ENCODE measurements at regions not wholly inside any gene's neighbourhood (a gene's known extent, or its start where the extent isn't known, plus 50 kb on each side); places are given as distances from the start of the nearest gene placed in this dataset.

- TF ChIP-seq, protein P1, sequence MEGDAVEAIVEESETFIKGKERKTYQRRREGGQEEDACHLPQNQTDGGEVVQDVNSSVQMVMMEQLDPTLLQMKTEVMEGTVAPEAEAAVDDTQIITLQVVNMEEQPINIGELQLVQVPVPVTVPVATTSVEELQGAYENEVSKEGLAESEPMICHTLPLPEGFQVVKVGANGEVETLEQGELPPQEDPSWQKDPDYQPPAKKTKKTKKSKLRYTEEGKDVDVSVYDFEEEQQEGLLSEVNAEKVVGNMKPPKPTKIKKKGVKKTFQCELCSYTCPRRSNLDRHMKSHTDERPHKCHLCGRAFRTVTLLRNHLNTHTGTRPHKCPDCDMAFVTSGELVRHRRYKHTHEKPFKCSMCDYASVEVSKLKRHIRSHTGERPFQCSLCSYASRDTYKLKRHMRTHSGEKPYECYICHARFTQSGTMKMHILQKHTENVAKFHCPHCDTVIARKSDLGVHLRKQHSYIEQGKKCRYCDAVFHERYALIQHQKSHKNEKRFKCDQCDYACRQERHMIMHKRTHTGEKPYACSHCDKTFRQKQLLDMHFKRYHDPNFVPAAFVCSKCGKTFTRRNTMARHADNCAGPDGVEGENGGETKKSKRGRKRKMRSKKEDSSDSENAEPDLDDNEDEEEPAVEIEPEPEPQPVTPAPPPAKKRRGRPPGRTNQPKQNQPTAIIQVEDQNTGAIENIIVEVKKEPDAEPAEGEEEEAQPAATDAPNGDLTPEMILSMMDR (IDR thresholded peaks at IDR 0.05; ENCODE audit: low read depth, low read length), result no peak
- peak; percentile 98 for TF ChIP-seq MYC (IDR thresholded peaks at IDR 0.05; ENCODE audit: low read depth, low read length)
- no peak for TF ChIP-seq POLR2A (IDR thresholded peaks at IDR 0.05; ENCODE audit: extremely low read depth, insufficient read length)
- TF ChIP-seq, protein P2, sequence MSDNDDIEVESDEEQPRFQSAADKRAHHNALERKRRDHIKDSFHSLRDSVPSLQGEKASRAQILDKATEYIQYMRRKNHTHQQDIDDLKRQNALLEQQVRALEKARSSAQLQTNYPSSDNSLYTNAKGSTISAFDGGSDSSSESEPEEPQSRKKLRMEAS (IDR thresholded peaks at IDR 0.05; ENCODE audit: low read depth, low read length), result peak; percentile 100
- peak; percentile 94 for DNase-seq (ENCODE audit: low read depth)
- no peak overlapping the region for H3K4me3 ChIP-seq (ENCODE audit: low read depth, low read length)
These were observed 63.0 kb downstream of the INSIG1 start for GRCh38 chr7:155360495-155361345.

- peak; percentile 48 for DNase-seq (ENCODE audit: low read depth)
- no peak overlapping the region for H3K4me3 ChIP-seq (ENCODE audit: low read depth, low read length)
- TF ChIP-seq MYC (IDR thresholded peaks at IDR 0.05; ENCODE audit: low read depth, low read length) (no peak), POLR2A (IDR thresholded peaks at IDR 0.05; ENCODE audit: extremely low read depth, insufficient read length) (no peak)
These were observed 63.6 kb downstream of the INSIG1 start for GRCh38 chr7:155361346-155361680.

DNA sequence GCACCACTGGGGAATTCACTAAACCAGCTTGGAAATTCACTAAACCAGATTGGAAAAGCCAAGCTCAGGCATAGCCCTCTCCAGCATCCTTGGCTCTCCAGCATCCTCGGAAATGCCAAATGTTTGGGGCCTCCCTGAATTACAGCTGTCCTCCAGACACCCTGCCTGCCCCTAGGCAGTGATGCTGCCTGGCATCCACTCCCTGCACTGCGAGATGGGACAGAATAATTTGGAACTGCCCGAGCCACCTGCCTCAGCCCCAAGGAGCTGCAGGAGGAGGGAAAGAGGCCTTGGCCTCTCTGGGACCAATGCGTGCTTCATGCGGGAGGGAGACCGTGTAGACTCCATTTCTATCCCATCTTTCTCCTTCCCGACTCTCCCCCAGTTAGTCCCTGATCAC is 64.3 kb downstream of the INSIG1 start:
- no peak for TF ChIP-seq MYC (IDR thresholded peaks at IDR 0.05; ENCODE audit: low read depth, low read length)
- TF ChIP-seq, protein P2 (IDR thresholded peaks at IDR 0.05; ENCODE audit: low read depth, low read length), result no peak
- no peak for TF ChIP-seq POLR2A (IDR thresholded peaks at IDR 0.05; ENCODE audit: extremely low read depth, insufficient read length)
- TF ChIP-seq, protein P1 (IDR thresholded peaks at IDR 0.05; ENCODE audit: low read depth, low read length), result no peak
- no peak for DNase-seq (ENCODE audit: low read depth)
- no peak overlapping the region for H3K4me3 ChIP-seq (ENCODE audit: low read depth, low read length)

GRCh38 chr7:155362380-155363145 is 64.9 kb downstream of the INSIG1 start:
- TF ChIP-seq POLR2A (IDR thresholded peaks at IDR 0.05; ENCODE audit: extremely low read depth, insufficient read length), result no peak
- TF ChIP-seq, protein P1 (IDR thresholded peaks at IDR 0.05; ENCODE audit: low read depth, low read length), result no peak
- TF ChIP-seq MYC (IDR thresholded peaks at IDR 0.05; ENCODE audit: low read depth, low read length), result no peak
- TF ChIP-seq, protein P2 (IDR thresholded peaks at IDR 0.05; ENCODE audit: low read depth, low read length), result no peak
- H3K4me3 ChIP-seq (ENCODE audit: low read depth, low read length), result no peak overlapping the region
- DNase-seq (ENCODE audit: low read depth), result peak; percentile 51

- no peak overlapping the region for H3K4me3 ChIP-seq (ENCODE audit: low read depth, low read length)
- TF ChIP-seq, protein P2 (IDR thresholded peaks at IDR 0.05; ENCODE audit: low read depth, low read length), result no peak
- TF ChIP-seq MYC (IDR thresholded peaks at IDR 0.05; ENCODE audit: low read depth, low read length), result no peak
- TF ChIP-seq, protein P1 (IDR thresholded peaks at IDR 0.05; ENCODE audit: low read depth, low read length), result no peak
- TF ChIP-seq POLR2A (IDR thresholded peaks at IDR 0.05; ENCODE audit: extremely low read depth, insufficient read length), result no peak
- no peak for DNase-seq (ENCODE audit: low read depth)
These were observed 65.5 kb downstream of the INSIG1 start for GRCh38 chr7:155363146-155363539.

All from NB4 (cell line).